ENCODE measurements at regions not wholly inside any gene's neighbourhood (a gene's known extent, or its start where the extent isn't known, plus 50 kb on each side); places are given as distances from the start of the nearest gene placed in this dataset.

GRCh38 chr2:223107825-223108224 is 55.8 kb downstream of the KCNE4 start:
- Histone ChIP-seq H3K4me3 (ENCODE audit: low read depth in 1 of 5, low read length in 5 of 5) (no peak overlapping the region), H3K27ac (ENCODE audit: low read depth, low read length) (no peak overlapping the region), H3K36me3 (ENCODE audit: control insufficient read depth in 5 of 5, insufficient read depth in 5 of 5, low read length in 5 of 5) (no peaks in the 10 kb centered on the region), H3K9me3 (ENCODE audit: control insufficient read depth in 5 of 5, low read length in 5 of 5) (no peaks in the 10 kb centered on the region), H3K27me3 (ENCODE audit: control insufficient read depth in 5 of 5, insufficient read depth in 4 of 5, low read length in 5 of 5) (no peaks in the 10 kb centered on the region), H3K9ac (ENCODE audit: low read length in 5 of 5) (no peak overlapping the region), H3K4me1 (ENCODE audit: control insufficient read depth in 5 of 5, insufficient read depth in 5 of 5, low read length in 5 of 5) (no peaks in the 10 kb centered on the region)

DNA sequence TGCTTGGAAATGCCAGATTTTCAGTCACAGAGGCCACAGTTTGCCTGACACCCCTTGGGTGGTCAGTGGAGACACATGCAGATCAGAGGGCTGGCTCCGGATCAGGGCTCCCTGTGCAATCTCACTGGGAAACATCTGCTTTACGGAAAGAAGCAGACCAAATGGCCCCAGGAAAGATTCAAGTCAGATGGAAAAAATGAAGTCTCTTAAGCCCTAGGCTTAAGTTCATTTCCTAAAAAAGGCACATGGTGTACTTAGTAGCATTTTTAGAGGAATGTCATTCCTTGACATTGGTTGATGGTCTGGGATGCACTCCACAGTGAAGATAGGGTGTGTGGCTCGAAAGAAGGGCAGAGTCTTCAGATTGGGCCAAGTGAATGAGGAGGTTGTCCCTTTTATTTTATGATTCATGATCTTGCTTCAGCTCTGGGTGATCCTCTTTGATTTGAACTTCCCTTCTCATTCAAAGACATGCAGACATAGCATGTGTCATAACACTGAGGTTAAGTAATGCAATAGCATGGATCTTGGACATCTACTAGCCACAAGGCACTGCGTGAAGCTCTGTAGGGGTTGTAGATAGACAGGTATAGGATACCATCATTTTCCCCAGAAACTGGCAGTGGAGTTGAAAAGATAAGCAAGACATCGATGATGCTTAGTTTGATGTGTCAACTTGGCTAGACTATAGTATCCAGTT is 56.5 kb downstream of the KCNE4 start:
- Histone ChIP-seq H3K27me3 (ENCODE audit: control insufficient read depth in 5 of 5, insufficient read depth in 4 of 5, low read length in 5 of 5) (no peaks in the 10 kb centered on the region), H3K4me1 (ENCODE audit: control insufficient read depth in 5 of 5, insufficient read depth in 5 of 5, low read length in 5 of 5) (no peaks in the 10 kb centered on the region), H3K27ac (ENCODE audit: low read depth, low read length) (no peak overlapping the region), H3K4me3 (ENCODE audit: low read depth in 1 of 5, low read length in 5 of 5) (no peak overlapping the region), H3K9me3 (ENCODE audit: control insufficient read depth in 5 of 5, low read length in 5 of 5) (no peaks in the 10 kb centered on the region), H3K9ac (ENCODE audit: low read length in 5 of 5) (no peak overlapping the region), H3K36me3 (ENCODE audit: control insufficient read depth in 5 of 5, insufficient read depth in 5 of 5, low read length in 5 of 5) (no peaks in the 10 kb centered on the region)

GRCh38 chr2:223109341-223109740 is 57.4 kb downstream of the KCNE4 start:
- Histone ChIP-seq H3K9ac (ENCODE audit: low read length in 5 of 5) (no peak overlapping the region), H3K4me3 (ENCODE audit: low read depth in 1 of 5, low read length in 5 of 5) (no peak overlapping the region), H3K4me1 (ENCODE audit: control insufficient read depth in 5 of 5, insufficient read depth in 5 of 5, low read length in 5 of 5) (no peaks in the 10 kb centered on the region), H3K27me3 (ENCODE audit: control insufficient read depth in 5 of 5, insufficient read depth in 4 of 5, low read length in 5 of 5) (no peaks in the 10 kb centered on the region), H3K27ac (ENCODE audit: low read depth, low read length) (no peak overlapping the region), H3K9me3 (ENCODE audit: control insufficient read depth in 5 of 5, low read length in 5 of 5) (no peaks in the 10 kb centered on the region), H3K36me3 (ENCODE audit: control insufficient read depth in 5 of 5, insufficient read depth in 5 of 5, low read length in 5 of 5) (no peaks in the 10 kb centered on the region)

DNA sequence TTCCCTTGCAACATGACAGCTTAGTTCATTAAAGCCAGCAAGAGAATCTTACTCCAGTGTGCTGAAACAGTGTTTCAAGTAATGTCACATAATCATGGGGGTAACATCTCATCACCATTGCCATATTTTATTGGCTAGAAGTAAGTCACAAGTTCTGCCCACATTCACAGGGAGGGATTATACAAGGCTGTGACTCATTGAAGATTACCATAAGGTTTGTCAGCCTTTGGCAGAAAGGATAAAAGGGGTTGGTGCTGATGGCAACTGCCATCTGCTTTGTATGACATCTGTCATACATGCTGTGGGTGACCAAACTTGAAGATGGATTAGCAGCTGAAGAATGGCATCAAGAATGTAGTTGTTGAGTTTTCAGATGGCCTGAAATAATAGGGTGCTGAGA is 61.2 kb downstream of the KCNE4 start:
- Histone ChIP-seq H3K27ac (ENCODE audit: low read depth, low read length) (no peak overlapping the region), H3K9ac (ENCODE audit: low read length in 5 of 5) (no peak overlapping the region), H3K27me3 (ENCODE audit: control insufficient read depth in 5 of 5, insufficient read depth in 4 of 5, low read length in 5 of 5) (no peaks in the 10 kb centered on the region), H3K36me3 (ENCODE audit: control insufficient read depth in 5 of 5, insufficient read depth in 5 of 5, low read length in 5 of 5) (no peaks in the 10 kb centered on the region), H3K4me1 (ENCODE audit: control insufficient read depth in 5 of 5, insufficient read depth in 5 of 5, low read length in 5 of 5) (no peaks in the 10 kb centered on the region), H3K9me3 (ENCODE audit: control insufficient read depth in 5 of 5, low read length in 5 of 5) (no peaks in the 10 kb centered on the region), H3K4me3 (ENCODE audit: low read depth in 1 of 5, low read length in 5 of 5) (no peak overlapping the region)

DNA sequence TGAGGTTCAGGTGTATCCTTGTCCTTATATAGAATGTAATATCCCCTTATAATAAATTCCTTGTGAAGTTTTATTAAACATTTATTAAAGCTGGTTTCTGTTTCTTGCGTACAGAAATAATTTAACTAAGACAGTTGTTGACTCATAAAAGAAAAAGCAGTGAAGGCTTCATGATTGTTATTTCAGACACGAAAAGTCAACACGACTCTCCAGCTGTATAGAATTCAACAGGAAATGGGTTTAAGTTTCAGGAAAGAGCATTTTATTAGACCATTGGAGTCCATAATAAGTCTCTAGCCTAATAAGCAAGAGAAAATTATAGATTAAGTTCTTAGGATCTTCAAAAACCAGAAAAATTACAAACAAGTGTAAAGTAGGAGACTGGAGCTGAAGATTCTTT is 62.2 kb downstream of the KCNE4 start:
- no peaks in the 10 kb centered on the region for H3K9me3 ChIP-seq (ENCODE audit: control insufficient read depth in 5 of 5, low read length in 5 of 5)
- H3K36me3 ChIP-seq (ENCODE audit: control insufficient read depth in 5 of 5, insufficient read depth in 5 of 5, low read length in 5 of 5) = no peaks in the 10 kb centered on the region
- H3K4me3 ChIP-seq (ENCODE audit: low read depth in 1 of 5, low read length in 5 of 5) = no peak overlapping the region
- no peaks in the 10 kb centered on the region for H3K4me1 ChIP-seq (ENCODE audit: control insufficient read depth in 5 of 5, insufficient read depth in 5 of 5, low read length in 5 of 5)
- no peaks in the 10 kb centered on the region for H3K27me3 ChIP-seq (ENCODE audit: control insufficient read depth in 5 of 5, insufficient read depth in 4 of 5, low read length in 5 of 5)
- no peak overlapping the region for H3K27ac ChIP-seq (ENCODE audit: low read depth, low read length)
- no peak overlapping the region for H3K9ac ChIP-seq (ENCODE audit: low read length in 5 of 5)

- Histone ChIP-seq H3K27me3 (ENCODE audit: control insufficient read depth in 5 of 5, insufficient read depth in 4 of 5, low read length in 5 of 5) (no peaks in the 10 kb centered on the region), H3K36me3 (ENCODE audit: control insufficient read depth in 5 of 5, insufficient read depth in 5 of 5, low read length in 5 of 5) (no peaks in the 10 kb centered on the region), H3K4me1 (ENCODE audit: control insufficient read depth in 5 of 5, insufficient read depth in 5 of 5, low read length in 5 of 5) (no peaks in the 10 kb centered on the region), H3K9me3 (ENCODE audit: control insufficient read depth in 5 of 5, low read length in 5 of 5) (no peaks in the 10 kb centered on the region), H3K4me3 (ENCODE audit: low read depth in 1 of 5, low read length in 5 of 5) (no peak overlapping the region), H3K9ac (ENCODE audit: low read length in 5 of 5) (no peak overlapping the region), H3K27ac (ENCODE audit: low read depth, low read length) (no peak overlapping the region)
Measured at GRCh38 chr2:223114917-223115316, 62.9 kb downstream of the KCNE4 start.

GRCh38 chr2:223117533-223117932 is 65.5 kb downstream of the KCNE4 start:
- no peaks in the 10 kb centered on the region for H3K36me3 ChIP-seq (ENCODE audit: control insufficient read depth in 5 of 5, insufficient read depth in 5 of 5, low read length in 5 of 5)
- no peak overlapping the region for H3K4me3 ChIP-seq (ENCODE audit: low read depth in 1 of 5, low read length in 5 of 5)
- H3K27ac ChIP-seq (ENCODE audit: low read depth, low read length) = no peak overlapping the region
- no peak overlapping the region for H3K9ac ChIP-seq (ENCODE audit: low read length in 5 of 5)
- H3K4me1 ChIP-seq (ENCODE audit: control insufficient read depth in 5 of 5, insufficient read depth in 5 of 5, low read length in 5 of 5) = peaks cover 0 to 2% (median 0%) of the 10 kb centered on the region in 5 donors
- no peaks in the 10 kb centered on the region for H3K9me3 ChIP-seq (ENCODE audit: control insufficient read depth in 5 of 5, low read length in 5 of 5)
- no peaks in the 10 kb centered on the region for H3K27me3 ChIP-seq (ENCODE audit: control insufficient read depth in 5 of 5, insufficient read depth in 4 of 5, low read length in 5 of 5)

DNA sequence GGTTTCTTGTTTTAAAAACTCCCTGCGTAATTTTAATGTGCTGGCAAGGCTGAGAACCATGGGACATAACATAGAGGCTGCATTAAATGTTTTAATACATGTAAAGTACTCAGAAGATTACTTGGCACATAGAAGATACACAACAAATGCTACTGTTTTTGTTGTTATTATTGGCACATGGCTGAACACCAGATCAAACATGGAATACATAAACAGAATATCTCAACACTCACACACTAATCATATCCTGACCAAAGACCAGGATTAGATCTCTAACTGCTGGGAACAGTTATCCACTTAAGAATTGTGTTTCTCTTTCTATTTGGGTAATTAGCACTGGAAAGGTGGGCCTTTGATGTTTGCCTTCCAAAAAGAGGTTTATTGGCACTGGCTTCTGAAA is 69.3 kb downstream of the KCNE4 start:
- H3K4me3 ChIP-seq (ENCODE audit: low read depth in 1 of 5, low read length in 5 of 5) = no peak overlapping the region
- H3K9me3 ChIP-seq (ENCODE audit: control insufficient read depth in 5 of 5, low read length in 5 of 5) = no peaks in the 10 kb centered on the region
- no peaks in the 10 kb centered on the region for H3K36me3 ChIP-seq (ENCODE audit: control insufficient read depth in 5 of 5, insufficient read depth in 5 of 5, low read length in 5 of 5)
- no peak overlapping the region for H3K9ac ChIP-seq (ENCODE audit: low read length in 5 of 5)
- H3K4me1 ChIP-seq (ENCODE audit: control insufficient read depth in 5 of 5, insufficient read depth in 5 of 5, low read length in 5 of 5) = peaks cover 0 to 5% (median 0%) of the 10 kb centered on the region in 5 donors
- peaks cover 0 to 4% (median 0%) of the 10 kb centered on the region in 5 donors for H3K27me3 ChIP-seq (ENCODE audit: control insufficient read depth in 5 of 5, insufficient read depth in 4 of 5, low read length in 5 of 5)
- no peak overlapping the region for H3K27ac ChIP-seq (ENCODE audit: low read depth, low read length)

- no peak overlapping the region for H3K4me3 ChIP-seq (ENCODE audit: low read depth in 1 of 5, low read length in 5 of 5)
- H3K4me1 ChIP-seq (ENCODE audit: control insufficient read depth in 5 of 5, insufficient read depth in 5 of 5, low read length in 5 of 5) = peaks cover 0 to 5% (median 0%) of the 10 kb centered on the region in 5 donors
- no peaks in the 10 kb centered on the region for H3K36me3 ChIP-seq (ENCODE audit: control insufficient read depth in 5 of 5, insufficient read depth in 5 of 5, low read length in 5 of 5)
- H3K9me3 ChIP-seq (ENCODE audit: control insufficient read depth in 5 of 5, low read length in 5 of 5) = no peaks in the 10 kb centered on the region
- no peak overlapping the region for H3K9ac ChIP-seq (ENCODE audit: low read length in 5 of 5)
- peaks cover 0 to 4% (median 0%) of the 10 kb centered on the region in 5 donors for H3K27me3 ChIP-seq (ENCODE audit: control insufficient read depth in 5 of 5, insufficient read depth in 4 of 5, low read length in 5 of 5)
- no peak overlapping the region for H3K27ac ChIP-seq (ENCODE audit: low read depth, low read length)
Measured at GRCh38 chr2:223122781-223123180, 70.8 kb downstream of the KCNE4 start.

DNA sequence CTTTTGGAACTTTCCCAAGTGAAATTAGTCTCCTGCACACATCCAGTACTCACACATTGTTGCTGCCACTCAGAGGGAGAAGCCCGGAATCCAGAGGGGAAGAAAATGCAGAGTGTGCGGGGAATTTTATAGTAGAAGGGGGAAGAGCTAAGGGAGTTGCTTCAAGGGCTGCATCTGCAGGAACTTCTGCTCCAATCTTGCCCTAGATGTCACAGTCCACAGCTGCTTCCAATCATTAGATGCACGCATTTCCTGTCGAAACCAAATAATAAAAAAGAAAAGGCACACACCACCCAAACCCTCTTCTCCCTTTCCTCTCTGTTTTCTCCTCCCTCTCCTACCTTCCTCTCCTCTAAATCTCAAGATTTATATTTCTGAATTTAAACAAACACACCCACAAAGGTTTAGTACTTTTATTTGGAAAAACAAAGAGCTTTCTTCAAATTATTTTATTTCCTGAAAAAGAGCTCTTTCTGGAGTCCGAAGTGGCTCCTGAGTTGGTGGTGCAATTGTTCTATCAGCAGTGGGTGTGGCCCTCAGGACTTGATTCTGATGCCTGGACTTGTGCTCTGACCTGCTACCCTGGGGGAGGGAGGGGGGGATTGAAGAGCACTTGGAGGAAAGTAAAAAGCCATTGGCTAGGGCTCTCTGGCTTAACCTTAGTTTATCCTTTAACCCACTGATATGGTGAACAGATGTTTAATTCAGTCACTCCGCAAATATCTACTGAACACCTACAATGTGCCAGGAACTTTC is 72.0 kb downstream of the KCNE4 start:
- Histone ChIP-seq H3K4me1 (ENCODE audit: control insufficient read depth in 5 of 5, insufficient read depth in 5 of 5, low read length in 5 of 5) (peaks cover 0 to 5% (median 0%) of the 10 kb centered on the region in 5 donors), H3K4me3 (ENCODE audit: low read depth in 1 of 5, low read length in 5 of 5) (no peak overlapping the region), H3K27ac (ENCODE audit: low read depth, low read length) (no peak overlapping the region), H3K27me3 (ENCODE audit: control insufficient read depth in 5 of 5, insufficient read depth in 4 of 5, low read length in 5 of 5) (peaks cover 0 to 4% (median 0%) of the 10 kb centered on the region in 5 donors), H3K9ac (ENCODE audit: low read length in 5 of 5) (no peak overlapping the region), H3K9me3 (ENCODE audit: control insufficient read depth in 5 of 5, low read length in 5 of 5) (no peaks in the 10 kb centered on the region), H3K36me3 (ENCODE audit: control insufficient read depth in 5 of 5, insufficient read depth in 5 of 5, low read length in 5 of 5) (no peaks in the 10 kb centered on the region)

All from subcutaneous abdominal adipose tissue (tissue), 5 donors.